K562 (cell line): ENCODE measurements at regions not wholly inside any gene's neighbourhood (a gene's known extent, or its start where the extent isn't known, plus 50 kb on each side); places are given as distances from the start of the nearest gene placed in this dataset.

Experiments
- ATAC-seq: fragments of 200-7000 bp; cut with Tn5 transposase; 3 replicates; pipeline ENCODE4 v1.9.1; 2020; ENCODE audit warnings: moderate library complexity
- BruUV-seq: library from RNA; stranded (reverse); fragments of 400-500 nt; replicated peaks from 2 replicates; lab custom pipeline; 2021; lab: Mats Ljungman, UMichigan
- CTCF ChIA-PET: fragments of 300-600 bp; formaldehyde crosslinking; extraction: SDS; loops from one replicate; lab custom pipeline; 2021; ENCODE audit warnings: low intra/inter-chr PET ratio; lab: Yijun Ruan, JAX
- POLR2A ChIA-PET: fragments of 300-600, 350-650 bp; sonication (Branson Sonifier 250); formaldehyde crosslinking; extraction: SDS; loops from one replicate; lab custom pipeline; 2021; ENCODE audit warnings: antibody characterized with exemption, inconsistent platforms; lab: Yijun Ruan, JAX
- DNase-seq, 4 experiments: peaks; one replicate each; pipeline versions ENCODE4 v3.0.0 to v3.0.0-alpha.2; 2011 to 2018; ENCODE audit warnings: low spot score in 3 of 4, mixed read lengths in 3 of 4; ENCODE audit errors: extremely low read depth in 1 of 4
- FAIRE-seq: peaks from 2 replicates; lab custom pipeline; 2011; peaks lifted over from hg19 to GRCh38; lab: Jason Lieb, UNC
- H2AFZ ChIP-seq: 2 replicates; pipeline ENCODE4 v1.6.0; 2011; ENCODE audit warnings: low read depth, low read length, control low read depth, inconsistent platforms
- H3K27ac ChIP-seq: fragments of 200-600 bp; 3 replicates; pipeline ENCODE4 v1.8.0; 2011; ENCODE audit warnings: low read depth, mild to moderate bottlenecking, control low read depth, inconsistent platforms, low read length, moderate library complexity, mixed read lengths; ENCODE audit errors: extremely low read depth
- H3K27me3 ChIP-seq, 2 experiments: fragments of 300-600 bp in 1 of 2; 2 replicates in 1 of 2; 3 replicates in 1 of 2; pipeline versions ENCODE4 v1.6.0 to v1.8.0; 2011; ENCODE audit warnings: inconsistent platforms in 2 of 2, low read length in 2 of 2, mild to moderate bottlenecking in 1 of 2, mixed read lengths in 1 of 2, moderate library complexity in 1 of 2; ENCODE audit not compliant: control insufficient read depth in 2 of 2, insufficient read depth in 2 of 2
- H3K36me3 ChIP-seq: fragments of 300-600 bp; 3 replicates; pipeline ENCODE4 v1.8.0; 2011; ENCODE audit warnings: mild to moderate bottlenecking, low read length, inconsistent platforms; ENCODE audit not compliant: control insufficient read depth, insufficient read depth
- H3K4me1 ChIP-seq, 2 experiments: fragments of 200-600 bp in 1 of 2; replicated peaks in 1 of 2; 2 replicates in 1 of 2; 3 replicates in 1 of 2; pipeline versions ENCODE4 v1.5.1 to v1.8.0; 2011; ENCODE audit warnings: inconsistent platforms in 2 of 2, low read length in 2 of 2, mild to moderate bottlenecking in 1 of 2, mixed read lengths in 1 of 2, moderate library complexity in 1 of 2; ENCODE audit not compliant: control insufficient read depth in 2 of 2, insufficient read depth in 2 of 2
- H3K4me2 ChIP-seq: 2 replicates; pipeline ENCODE4 v1.6.1; 2011; ENCODE audit warnings: low read length, control low read depth, inconsistent platforms, mixed read lengths; ENCODE audit not compliant: insufficient read depth
- H3K4me3 ChIP-seq: fragments of 200-600 bp; sonication (generic), shearing (Covaris generic); 2 replicates; pipeline ENCODE4 v1.5.1; 2016; ENCODE audit warnings: control low read depth, inconsistent platforms
- H3K79me2 ChIP-seq: fragments of 200-600 bp; 3 replicates; pipeline ENCODE4 v1.8.0; 2011; ENCODE audit warnings: low read length, inconsistent platforms; ENCODE audit not compliant: control insufficient read depth, insufficient read depth
- H3K9ac ChIP-seq, 2 experiments: 2 replicates each; pipeline versions ENCODE4 v1.6.0 to v1.6.1; 2011; ENCODE audit warnings: low read depth in 2 of 2, low read length in 2 of 2, control low read depth in 1 of 2, inconsistent platforms in 1 of 2, mild to moderate bottlenecking in 1 of 2, mixed read lengths in 1 of 2; ENCODE audit not compliant: insufficient read depth in 1 of 2
- H3K9me1 ChIP-seq: one replicate; pipeline ENCODE4 v1.6.0; 2011; ENCODE audit warnings: inconsistent platforms, mild to moderate bottlenecking, low read length, moderate library complexity; ENCODE audit not compliant: control insufficient read depth, insufficient read depth
- H3K9me3 ChIP-seq: replicated peaks from 2 replicates; pipeline ENCODE4 v1.5.1; 2011; ENCODE audit warnings: low read depth, low read length, inconsistent platforms; ENCODE audit not compliant: control insufficient read depth, insufficient read depth
- H4K20me1 ChIP-seq: replicated peaks from 2 replicates; pipeline ENCODE4 v1.6.1; 2011; ENCODE audit warnings: low read length, inconsistent platforms, mixed read lengths; ENCODE audit not compliant: control insufficient read depth, insufficient read depth
- BRCA1 ChIP-seq, 2 experiments: fragments of 450-650 bp in 1 of 2; sonication (generic) in 1 of 2; formaldehyde crosslinking in 1 of 2; IDR thresholded peaks; 2 replicates each; pipeline versions ENCODE4 v1.5.0 to v1.6.1; 2017 to 2020; ENCODE audit warnings: mild to moderate bottlenecking in 1 of 2, missing genetic modification reagents in 1 of 2
- CHD1 ChIP-seq: fragments of 200-600 bp; sonication (generic); IDR thresholded peaks from one replicate; pipeline ENCODE4 v1.6.1; 2012; ENCODE audit warnings: mild to moderate bottlenecking, moderate library complexity, low read length, inconsistent platforms
- KHSRP ChIP-seq: fragments of 450-650 bp; IDR thresholded peaks from 2 replicates; pipeline ENCODE4 v1.6.1; 2017
- MCM3 ChIP-seq: fragments of 450-650 bp; IDR thresholded peaks from 2 replicates; pipeline ENCODE4 v1.6.1; 2016
- SIX5 ChIP-seq, 2 experiments: IDR thresholded peaks; 2 replicates each; pipeline ENCODE4 v1.6.1; 2011; ENCODE audit warnings: low read length in 2 of 2, borderline replicate concordance in 1 of 2, low read depth in 1 of 2, mild to moderate bottlenecking in 1 of 2, moderate library complexity in 1 of 2; ENCODE audit not compliant: insufficient read depth in 1 of 2
- SMC3 ChIP-seq: conservative IDR thresholded peaks from 2 replicates; pipeline ENCODE4 v1.6.1; 2011; ENCODE audit warnings: low read depth, low read length, improper control_type of control experiment; ENCODE audit not compliant: insufficient read depth
- ZNF133 ChIP-seq: fragments of 250-450 bp; sonication (Bioruptor Pico); IDR thresholded peaks from 2 replicates; pipeline ENCODE4 v1.4.0; 2020; ENCODE audit warnings: mild to moderate bottlenecking
- ZNF253 ChIP-seq: fragments of 250-450 bp; sonication (Bioruptor Pico); conservative IDR thresholded peaks from 2 replicates; pipeline ENCODE4 v1.6.1; 2021; ENCODE audit warnings: mild to moderate bottlenecking
- ZNF766 ChIP-seq: fragments of 200-800 bp; sonication (Bioruptor generic); conservative IDR thresholded peaks from 2 replicates; pipeline ENCODE4 v1.6.1; 2016; ENCODE audit warnings: missing genetic modification characterization, missing compliant biosample characterization
- WGBS: fragments of 100-300 bp; shearing (Covaris generic); methylation state at CpG from one replicate; pipeline ENCODE4 v1.1.6; 2016; ENCODE audit warnings: low coverage, mixed read lengths; ENCODE audit not compliant: insufficient coverage; ENCODE audit errors: missing lambda C conversion rate; 5-methylcytosine and 5-hydroxymethylcytosine counted together
- in situ Hi-C: fragments of 300-500 bp; cut with MboI; formaldehyde crosslinking; loops from 4 replicates; pipeline ENCODE4 v1.15.0; 2018; ENCODE audit warnings: inconsistent platforms, mixed read lengths
- intact Hi-C: fragments of 100-400 bp; cut with micrococcal nuclease; formaldehyde crosslinking; loops from 2 replicates; pipeline ENCODE4 v1.14.2; 2022
- TF ChIP-seq, protein P1 (sequence below): fragments of 450-650 bp; IDR thresholded peaks from 2 replicates; pipeline ENCODE4 v1.6.1; 2016; ENCODE audit warnings: low read depth

DNA sequence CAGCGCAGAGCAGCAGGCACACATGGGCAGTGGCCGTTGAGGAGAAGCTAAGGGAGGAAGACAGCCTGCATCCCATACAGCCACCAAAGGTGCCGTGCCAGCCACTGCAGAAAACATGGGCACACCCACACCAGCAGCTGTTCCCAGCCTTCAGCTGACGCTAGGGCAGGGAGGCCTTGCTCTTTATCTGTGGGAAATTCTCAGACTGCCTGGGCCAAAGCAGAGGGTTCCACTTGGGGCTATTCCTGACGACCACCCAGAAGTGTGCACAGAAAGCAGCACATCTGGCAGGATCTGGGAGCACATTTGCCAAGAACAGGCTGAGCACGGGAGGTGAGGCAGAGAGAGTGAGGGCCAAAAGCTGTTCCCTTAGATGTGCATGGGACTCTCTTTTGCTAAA lies 101.3 kb upstream of the SOX11 start:
- CTCF ChIA-PET, result no interaction called here
- H3K27me3 ChIP-seq, result no peaks in the 10 kb centered on the region
- H3K9me3 ChIP-seq, result no peaks in the 10 kb centered on the region; the same call in 1 of the 2 replicates
- H3K4me3 ChIP-seq, result no peak overlapping the region
- H3K4me1 ChIP-seq, result no peaks in the 10 kb centered on the region
- POLR2A ChIA-PET, result no interaction called here
- no peaks in the 10 kb centered on the region for H3K79me2 ChIP-seq
- 0% methylated on average over 6 of the region's 6 CpGs for WGBS
- intact Hi-C loops, result no loop called here
- no peak overlapping the region for H3K27ac ChIP-seq
- FAIRE-seq (no peak), DNase-seq (no peak), ATAC-seq (no peak)
- no TSS peak for BruUV-seq
- no peaks in the 10 kb centered on the region for H4K20me1 ChIP-seq
- H3K9ac ChIP-seq, result no peak overlapping the region
- H3K9me1 ChIP-seq, result no peaks in the 10 kb centered on the region
- no peak for TF ChIP-seq ZNF133
- TF ChIP-seq BRCA1 (IDR thresholded peaks at IDR 0.05), result no peak
- TF ChIP-seq BRCA1 (CRISPR knock-in tag; IDR thresholded peaks at IDR 0.05), result no peak
- no peak for TF ChIP-seq KHSRP
- no peak for TF ChIP-seq MCM3
- TF ChIP-seq ZNF253 (CRISPR knock-in tag), result no peak
- no peak for TF ChIP-seq SIX5 (IDR thresholded peaks at IDR 0.05; ENCODE audit: borderline replicate concordance in 1 of 2, insufficient read depth in 1 of 2, low read depth in 1 of 2, low read length in 2 of 2)
- TF ChIP-seq SMC3, result no peak
- in situ Hi-C loops, result no loop called here
- H3K36me3 ChIP-seq, result no peaks in the 10 kb centered on the region; the same call in 2 of the 3 replicates
- H2AFZ ChIP-seq, result no peak overlapping the region
- H3K4me2 ChIP-seq, result no peak overlapping the region

DNA sequence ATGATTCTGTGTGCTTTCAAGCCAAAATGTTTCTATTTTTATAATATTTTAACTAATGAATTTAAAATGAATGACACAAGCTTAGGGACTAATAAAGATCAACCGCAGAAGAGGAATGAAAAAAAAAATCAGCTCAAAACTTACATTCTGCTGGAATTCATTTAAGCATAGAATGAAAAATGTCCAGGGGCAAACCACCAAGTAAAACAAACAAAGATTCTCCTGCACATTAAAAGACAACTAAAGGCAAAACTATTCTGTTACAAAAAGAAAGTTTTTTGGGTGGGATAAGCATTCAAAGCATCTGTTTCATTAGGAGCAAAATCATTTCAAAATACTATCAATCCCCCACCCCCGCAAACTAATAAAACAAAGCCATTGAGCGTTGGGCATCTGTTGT lies 99.3 kb upstream of the SOX11 start:
- Histone ChIP-seq H3K79me2 (no peaks in the 10 kb centered on the region), H3K9me1 (no peaks in the 10 kb centered on the region), H3K27me3 (no peaks in the 10 kb centered on the region), H4K20me1 (no peaks in the 10 kb centered on the region), H3K27ac (no peak overlapping the region), H3K36me3 (no peaks in the 10 kb centered on the region; the same call in 2 of the 3 replicates), H2AFZ (no peak overlapping the region), H3K4me3 (no peak overlapping the region), H3K4me2 (no peak overlapping the region), H3K9ac (no peak overlapping the region), H3K4me1 (no peaks in the 10 kb centered on the region), H3K9me3 (no peaks in the 10 kb centered on the region; the same call in 1 of the 2 replicates)
- intact Hi-C loops (no loop called here), in situ Hi-C loops (no loop called here)
- FAIRE-seq, result no peak
- ATAC-seq, result no peak
- CTCF ChIA-PET, result no interaction called here
- POLR2A ChIA-PET, result no interaction called here
- no peak for DNase-seq
- no TSS peak for BruUV-seq
- WGBS, result 3% methylated on average over 3 of the region's 3 CpGs
- no peak for TF ChIP-seq CHD1
- no peak for TF ChIP-seq ZNF766 (CRISPR knock-in tag)
- TF ChIP-seq, protein P1, sequence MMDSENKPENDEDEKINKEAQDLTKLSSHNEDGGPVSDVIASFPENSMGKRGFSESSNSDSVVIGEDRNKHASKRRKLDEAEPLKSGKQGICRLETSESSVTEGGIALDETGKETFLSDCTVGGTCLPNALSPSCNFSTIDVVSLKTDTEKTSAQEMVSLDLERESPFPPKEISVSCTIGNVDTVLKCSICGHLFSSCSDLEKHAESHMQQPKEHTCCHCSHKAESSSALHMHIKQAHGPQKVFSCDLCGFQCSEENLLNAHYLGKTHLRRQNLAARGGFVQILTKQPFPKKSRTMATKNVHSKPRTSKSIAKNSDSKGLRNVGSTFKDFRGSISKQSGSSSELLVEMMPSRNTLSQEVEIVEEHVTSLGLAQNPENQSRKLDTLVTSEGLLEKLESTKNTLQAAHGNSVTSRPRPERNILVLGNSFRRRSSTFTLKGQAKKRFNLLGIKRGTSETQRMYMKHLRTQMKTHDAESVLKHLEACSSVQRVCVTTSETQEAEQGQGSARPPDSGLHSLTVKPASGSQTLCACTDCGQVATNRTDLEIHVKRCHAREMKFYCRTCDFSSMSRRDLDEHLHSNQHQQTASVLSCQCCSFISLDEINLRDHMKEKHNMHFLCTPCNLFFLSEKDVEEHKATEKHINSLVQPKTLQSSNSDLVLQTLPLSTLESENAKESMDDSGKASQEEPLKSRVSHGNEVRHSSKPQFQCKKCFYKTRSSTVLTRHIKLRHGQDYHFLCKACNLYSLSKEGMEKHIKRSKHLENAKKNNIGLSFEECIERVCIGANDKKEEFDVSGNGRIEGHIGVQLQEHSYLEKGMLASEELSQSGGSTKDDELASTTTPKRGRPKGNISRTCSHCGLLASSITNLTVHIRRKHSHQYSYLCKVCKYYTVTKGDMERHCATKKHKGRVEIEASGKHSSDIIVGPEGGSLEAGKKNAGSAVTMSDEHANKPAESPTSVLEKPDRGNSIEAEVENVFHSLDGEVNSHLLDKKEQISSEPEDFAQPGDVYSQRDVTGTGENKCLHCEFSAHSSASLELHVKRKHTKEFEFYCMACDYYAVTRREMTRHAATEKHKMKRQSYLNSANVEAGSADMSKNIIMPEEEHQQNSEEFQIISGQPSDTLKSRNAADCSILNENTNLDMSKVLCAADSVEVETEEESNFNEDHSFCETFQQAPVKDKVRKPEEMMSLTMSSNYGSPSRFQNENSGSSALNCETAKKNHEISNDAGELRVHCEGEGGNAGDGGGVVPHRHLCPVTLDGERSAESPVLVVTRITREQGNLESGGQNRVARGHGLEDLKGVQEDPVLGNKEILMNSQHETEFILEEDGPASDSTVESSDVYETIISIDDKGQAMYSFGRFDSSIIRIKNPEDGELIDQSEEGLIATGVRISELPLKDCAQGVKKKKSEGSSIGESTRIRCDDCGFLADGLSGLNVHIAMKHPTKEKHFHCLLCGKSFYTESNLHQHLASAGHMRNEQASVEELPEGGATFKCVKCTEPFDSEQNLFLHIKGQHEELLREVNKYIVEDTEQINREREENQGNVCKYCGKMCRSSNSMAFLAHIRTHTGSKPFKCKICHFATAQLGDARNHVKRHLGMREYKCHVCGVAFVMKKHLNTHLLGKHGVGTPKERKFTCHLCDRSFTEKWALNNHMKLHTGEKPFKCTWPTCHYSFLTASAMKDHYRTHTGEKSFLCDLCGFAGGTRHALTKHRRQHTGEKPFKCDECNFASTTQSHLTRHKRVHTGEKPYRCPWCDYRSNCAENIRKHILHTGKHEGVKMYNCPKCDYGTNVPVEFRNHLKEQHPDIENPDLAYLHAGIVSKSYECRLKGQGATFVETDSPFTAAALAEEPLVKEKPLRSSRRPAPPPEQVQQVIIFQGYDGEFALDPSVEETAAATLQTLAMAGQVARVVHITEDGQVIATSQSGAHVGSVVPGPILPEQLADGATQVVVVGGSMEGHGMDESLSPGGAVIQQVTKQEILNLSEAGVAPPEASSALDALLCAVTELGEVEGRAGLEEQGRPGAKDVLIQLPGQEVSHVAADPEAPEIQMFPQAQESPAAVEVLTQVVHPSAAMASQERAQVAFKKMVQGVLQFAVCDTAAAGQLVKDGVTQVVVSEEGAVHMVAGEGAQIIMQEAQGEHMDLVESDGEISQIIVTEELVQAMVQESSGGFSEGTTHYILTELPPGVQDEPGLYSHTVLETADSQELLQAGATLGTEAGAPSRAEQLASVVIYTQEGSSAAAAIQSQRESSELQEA, result no peak
